PC-3 (cell line): ENCODE measurements at regions not wholly inside any gene's neighbourhood (a gene's known extent, or its start where the extent isn't known, plus 50 kb on each side); places are given as distances from the start of the nearest gene placed in this dataset.

Experiments
- EZH2 ChIP-seq: fragments of 300-600 bp; sonication (generic); IDR thresholded peaks from one replicate; pipeline ENCODE4 v1.6.1; 2017; ENCODE audit warnings: antibody characterized with exemption, mild to moderate bottlenecking, low read length; ENCODE audit not compliant: unreplicated experiment
- TF ChIP-seq, protein P1 (sequence below): fragments of 300-600 bp; sonication (generic); conservative IDR thresholded peaks from 2 replicates; pipeline ENCODE4 v1.5.1; 2017; ENCODE audit warnings: antibody characterized with exemption, low read depth, mild to moderate bottlenecking, low read length

DNA sequence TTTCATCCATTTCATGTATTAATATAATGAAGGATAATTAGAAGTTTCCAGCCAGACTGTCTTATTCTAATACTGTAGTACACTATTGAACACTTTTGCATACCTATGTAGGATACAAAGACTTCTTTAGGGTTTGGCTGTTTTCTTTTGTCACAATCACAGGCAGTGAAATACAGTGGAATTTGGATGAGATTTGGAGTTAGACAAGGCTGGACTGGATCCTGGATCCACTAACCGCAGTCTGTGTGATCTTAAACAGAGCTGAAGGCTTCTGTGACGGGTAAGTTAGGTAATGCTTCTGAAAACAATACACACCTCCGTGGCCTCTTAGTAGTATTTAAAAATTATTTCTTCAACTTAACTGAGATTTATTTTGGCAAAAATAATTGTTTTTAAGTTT is 1128.6 kb upstream of the CDH2 start:
- TF ChIP-seq, protein P1, sequence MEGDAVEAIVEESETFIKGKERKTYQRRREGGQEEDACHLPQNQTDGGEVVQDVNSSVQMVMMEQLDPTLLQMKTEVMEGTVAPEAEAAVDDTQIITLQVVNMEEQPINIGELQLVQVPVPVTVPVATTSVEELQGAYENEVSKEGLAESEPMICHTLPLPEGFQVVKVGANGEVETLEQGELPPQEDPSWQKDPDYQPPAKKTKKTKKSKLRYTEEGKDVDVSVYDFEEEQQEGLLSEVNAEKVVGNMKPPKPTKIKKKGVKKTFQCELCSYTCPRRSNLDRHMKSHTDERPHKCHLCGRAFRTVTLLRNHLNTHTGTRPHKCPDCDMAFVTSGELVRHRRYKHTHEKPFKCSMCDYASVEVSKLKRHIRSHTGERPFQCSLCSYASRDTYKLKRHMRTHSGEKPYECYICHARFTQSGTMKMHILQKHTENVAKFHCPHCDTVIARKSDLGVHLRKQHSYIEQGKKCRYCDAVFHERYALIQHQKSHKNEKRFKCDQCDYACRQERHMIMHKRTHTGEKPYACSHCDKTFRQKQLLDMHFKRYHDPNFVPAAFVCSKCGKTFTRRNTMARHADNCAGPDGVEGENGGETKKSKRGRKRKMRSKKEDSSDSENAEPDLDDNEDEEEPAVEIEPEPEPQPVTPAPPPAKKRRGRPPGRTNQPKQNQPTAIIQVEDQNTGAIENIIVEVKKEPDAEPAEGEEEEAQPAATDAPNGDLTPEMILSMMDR, result no peak
- TF ChIP-seq EZH2, result no peak
